OCI-LY3 (cell line): ENCODE measurements at regions not wholly inside any gene's neighbourhood (a gene's known extent, or its start where the extent isn't known, plus 50 kb on each side); places are given as distances from the start of the nearest gene placed in this dataset.

Source experiments
- CTCF ChIP-seq: fragments of 200-600, 300-600 bp; sonication (generic); IDR thresholded peaks from 2 replicates; pipeline ENCODE4 v1.5.1; 2014; ENCODE audit warnings: antibody characterized with exemption, low read length, low read depth
- EZH2phosphoT487 ChIP-seq: fragments of 200-600 bp; shearing (Covaris generic); IDR thresholded peaks from 2 replicates; pipeline ENCODE4 v1.6.1; 2018; ENCODE audit warnings: antibody characterized with exemption, mixed run types, low read depth

- TF ChIP-seq CTCF (no peak), EZH2phosphoT487 (no peak)
These were observed 204.8 kb downstream of the OTOR start for GRCh38 chr20:16952965-16953364.
